Peyer's patch (tissue), 4 donors: ENCODE measurements at regions not wholly inside any gene's neighbourhood (a gene's known extent, or its start where the extent isn't known, plus 50 kb on each side); places are given as distances from the start of the nearest gene placed in this dataset.

Source experiments
- POLR2A ChIP-seq, 2 donors: fragments of 450-650 bp; IDR thresholded peaks; one replicate each; pipeline ENCODE4 v1.5.1; 2017; ENCODE audit warnings: antibody characterized with exemption in 2 of 2, mild to moderate bottlenecking in 2 of 2, moderate library complexity in 2 of 2
- TF ChIP-seq, protein P1 (sequence below), 6 experiments: fragments of 450-650 bp in 4 of 6; fragments of 200-600 bp in 2 of 6; sonication (generic) in 1 of 6; IDR thresholded peaks; one replicate each; pipeline ENCODE4 v1.5.1; 2017 to 2019; ENCODE audit warnings: antibody characterized with exemption in 6 of 6, mild to moderate bottlenecking in 3 of 6, moderate library complexity in 1 of 6

DNA sequence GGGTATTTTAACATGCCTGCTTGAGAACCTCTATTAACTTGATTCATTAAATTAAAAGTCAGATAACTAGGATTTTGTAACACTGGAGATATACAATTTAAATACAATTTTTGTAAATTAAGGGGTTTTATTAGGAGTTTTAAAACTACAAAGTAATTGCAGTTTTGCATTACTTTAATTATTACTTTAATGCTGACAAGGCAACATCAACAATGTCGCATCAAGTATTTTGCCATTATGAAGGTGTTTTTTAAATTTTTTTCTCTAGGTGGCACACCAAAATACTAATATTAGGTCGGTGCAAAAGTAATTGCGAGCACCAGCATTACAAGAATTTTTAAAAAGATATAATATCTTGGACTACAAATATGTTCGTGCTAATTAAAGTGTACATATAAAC, 513.4 kb downstream of the ANKRD7 start:
- TF ChIP-seq, protein P1, sequence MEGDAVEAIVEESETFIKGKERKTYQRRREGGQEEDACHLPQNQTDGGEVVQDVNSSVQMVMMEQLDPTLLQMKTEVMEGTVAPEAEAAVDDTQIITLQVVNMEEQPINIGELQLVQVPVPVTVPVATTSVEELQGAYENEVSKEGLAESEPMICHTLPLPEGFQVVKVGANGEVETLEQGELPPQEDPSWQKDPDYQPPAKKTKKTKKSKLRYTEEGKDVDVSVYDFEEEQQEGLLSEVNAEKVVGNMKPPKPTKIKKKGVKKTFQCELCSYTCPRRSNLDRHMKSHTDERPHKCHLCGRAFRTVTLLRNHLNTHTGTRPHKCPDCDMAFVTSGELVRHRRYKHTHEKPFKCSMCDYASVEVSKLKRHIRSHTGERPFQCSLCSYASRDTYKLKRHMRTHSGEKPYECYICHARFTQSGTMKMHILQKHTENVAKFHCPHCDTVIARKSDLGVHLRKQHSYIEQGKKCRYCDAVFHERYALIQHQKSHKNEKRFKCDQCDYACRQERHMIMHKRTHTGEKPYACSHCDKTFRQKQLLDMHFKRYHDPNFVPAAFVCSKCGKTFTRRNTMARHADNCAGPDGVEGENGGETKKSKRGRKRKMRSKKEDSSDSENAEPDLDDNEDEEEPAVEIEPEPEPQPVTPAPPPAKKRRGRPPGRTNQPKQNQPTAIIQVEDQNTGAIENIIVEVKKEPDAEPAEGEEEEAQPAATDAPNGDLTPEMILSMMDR (IDR thresholded peaks at IDR 0.05), result no peak
- TF ChIP-seq POLR2A (IDR thresholded peaks at IDR 0.05), result no peak
